D341Med (cell line): ENCODE measurements at regions not wholly inside any gene's neighbourhood (a gene's known extent, or its start where the extent isn't known, plus 50 kb on each side); places are given as distances from the start of the nearest gene placed in this dataset.
"Not testable (repeated sequence)": the region's sequence is repeated elsewhere in the genome, so short reads cannot be mapped to it uniquely, and the experiment has no call there.

Experiments
- DNase-seq: peaks from one replicate; pipeline ENCODE4 v3.0.0; 2012; ENCODE audit warnings: low spot score

DNA sequence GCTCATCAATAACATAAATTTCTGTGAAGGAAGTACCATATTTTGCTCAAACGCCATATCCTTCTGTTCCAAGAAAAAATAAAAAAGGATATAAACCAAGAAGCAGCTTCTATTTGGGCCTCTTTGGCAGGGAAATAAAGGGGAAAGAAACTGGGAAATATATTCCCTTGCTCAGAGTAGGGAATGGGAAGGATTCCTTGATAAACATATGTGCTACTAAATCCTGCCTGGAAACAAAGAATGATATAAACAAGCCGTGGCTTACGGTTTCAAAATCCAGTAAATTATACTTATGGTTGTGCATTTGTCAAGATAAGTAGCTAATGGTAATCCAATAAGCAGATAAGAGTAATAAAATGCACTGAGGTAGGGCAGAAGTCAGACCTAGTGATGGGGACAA lies 481.6 kb downstream of the NTRK2 start:
- no peak for DNase-seq

DNA sequence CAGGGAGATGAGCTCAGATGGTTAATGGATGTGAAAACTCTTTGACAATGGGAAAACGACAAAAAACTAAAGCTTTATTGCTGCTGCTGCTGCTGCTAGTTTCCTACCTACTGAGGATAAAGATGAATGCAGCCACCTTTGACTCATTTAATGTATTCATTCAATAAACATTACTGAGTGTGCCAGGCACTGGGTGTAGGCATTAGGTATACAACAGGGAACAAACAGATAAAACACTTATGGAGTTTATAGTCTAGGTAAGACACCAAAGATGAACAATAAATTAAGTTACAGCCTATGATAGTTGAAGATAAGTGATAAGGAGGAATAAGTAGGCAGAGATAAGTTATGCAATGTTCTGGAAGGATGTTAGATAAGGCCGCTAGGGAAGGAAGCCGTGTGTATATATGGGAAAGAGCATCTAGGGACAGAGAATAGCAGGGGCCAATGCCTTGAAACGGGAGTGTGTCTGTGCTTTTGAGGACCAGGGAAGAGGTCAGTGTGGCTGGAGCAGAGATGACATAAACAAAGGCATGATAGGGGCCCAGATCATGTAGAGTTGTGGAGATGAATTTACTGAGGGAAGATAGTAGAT lies 477.6 kb downstream of the NTRK2 start:
- DNase-seq: no peak

DNA sequence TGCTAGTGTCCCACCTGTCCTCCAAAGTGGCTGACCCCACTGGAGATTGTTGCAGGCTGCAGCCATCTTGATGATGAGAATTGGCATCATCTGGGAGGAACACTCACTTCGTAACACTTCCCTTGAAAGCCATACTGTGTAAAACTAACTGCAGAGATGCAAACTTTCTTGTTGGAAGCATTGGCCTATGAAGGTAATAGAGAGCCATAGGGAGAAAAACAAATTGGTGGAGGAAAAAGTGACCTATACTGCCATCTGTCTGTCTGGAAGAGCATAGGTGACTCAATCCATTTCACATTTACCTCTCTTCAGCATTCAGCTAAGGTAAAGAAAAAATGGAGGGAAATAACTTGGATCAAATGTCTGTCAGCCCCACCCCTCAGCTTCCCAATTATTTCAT lies 473.4 kb downstream of the NTRK2 start:
- DNase-seq: no peak

DNA sequence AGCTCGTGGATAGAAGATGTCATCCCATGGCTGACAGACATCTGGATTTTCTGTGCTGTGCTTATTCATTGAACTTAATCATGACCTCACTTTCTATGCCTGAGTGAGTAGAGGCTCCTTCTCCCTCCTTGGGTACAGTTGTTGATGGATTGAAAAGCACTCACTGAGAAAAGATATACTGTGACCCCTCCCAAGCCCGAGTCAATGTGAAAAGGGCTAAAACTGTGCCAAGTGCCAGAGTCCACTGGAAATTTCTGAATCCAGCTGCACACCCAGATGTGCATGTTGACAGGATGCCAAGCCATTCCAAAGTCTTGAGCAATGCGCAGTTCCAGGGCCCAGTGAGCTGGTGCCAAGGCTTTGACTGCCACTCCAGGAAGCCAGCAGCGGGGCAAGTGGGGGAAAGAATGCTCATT lies 473.0 kb downstream of the NTRK2 start:
- DNase-seq: no peak

DNA sequence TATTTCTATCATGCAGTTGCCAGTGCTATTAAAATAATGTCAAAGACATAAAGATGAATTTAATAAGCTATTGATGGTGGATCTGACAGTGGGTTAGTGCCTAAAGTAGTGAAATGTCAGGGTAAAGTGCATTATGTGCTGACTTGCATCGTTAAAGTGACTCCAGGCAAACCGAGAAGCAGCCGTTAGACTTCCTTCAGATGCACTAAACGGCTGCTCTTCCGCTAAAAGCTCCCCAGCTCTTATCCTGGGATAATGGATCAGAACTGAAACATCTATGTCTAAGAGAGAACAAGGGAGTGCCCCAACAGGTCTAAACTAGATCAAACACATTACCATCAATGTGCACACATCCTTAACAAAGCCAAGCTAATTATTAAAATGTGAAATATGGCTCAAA lies 468.2 kb downstream of the NTRK2 start:
- no peak for DNase-seq

DNA sequence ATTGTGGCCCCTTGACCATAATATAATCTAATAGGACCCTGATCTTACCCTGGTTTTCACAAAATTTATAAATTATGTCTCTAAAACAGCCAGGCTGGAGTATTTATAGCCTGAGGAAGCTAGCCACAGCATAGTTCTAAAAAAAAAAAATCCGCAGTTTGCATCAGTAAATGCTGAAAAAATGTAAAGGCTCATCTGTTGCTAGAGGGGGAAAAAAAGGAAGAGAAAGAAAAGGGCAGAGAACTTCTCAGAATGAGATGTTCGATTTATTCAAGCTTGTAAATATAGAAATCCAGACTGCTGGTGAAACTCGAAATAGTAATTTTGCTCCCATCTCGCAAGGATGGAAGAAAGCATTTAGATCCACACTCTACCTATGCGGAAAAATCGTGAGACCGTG lies 467.5 kb downstream of the NTRK2 start:
- DNase-seq: no peak

DNA sequence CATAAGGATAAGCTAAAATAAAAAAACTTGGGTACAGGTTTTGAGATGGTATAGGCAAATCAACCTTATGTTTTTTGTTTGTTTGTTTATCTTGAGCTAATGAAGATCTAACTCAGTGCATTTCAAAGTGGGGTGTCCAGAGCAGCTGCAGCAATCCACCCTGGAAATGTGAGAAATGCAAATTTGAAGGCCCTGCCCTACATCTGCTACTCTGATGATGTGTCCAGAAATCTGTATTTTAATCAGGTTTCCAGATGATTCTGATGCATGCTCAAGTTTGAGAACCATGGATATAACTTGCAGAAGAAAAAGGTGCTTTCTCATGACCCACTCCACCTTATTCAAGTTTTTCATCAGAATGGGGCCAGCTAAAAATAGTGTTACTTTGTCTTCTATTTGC lies 467.0 kb downstream of the NTRK2 start:
- DNase-seq: no peak

DNA sequence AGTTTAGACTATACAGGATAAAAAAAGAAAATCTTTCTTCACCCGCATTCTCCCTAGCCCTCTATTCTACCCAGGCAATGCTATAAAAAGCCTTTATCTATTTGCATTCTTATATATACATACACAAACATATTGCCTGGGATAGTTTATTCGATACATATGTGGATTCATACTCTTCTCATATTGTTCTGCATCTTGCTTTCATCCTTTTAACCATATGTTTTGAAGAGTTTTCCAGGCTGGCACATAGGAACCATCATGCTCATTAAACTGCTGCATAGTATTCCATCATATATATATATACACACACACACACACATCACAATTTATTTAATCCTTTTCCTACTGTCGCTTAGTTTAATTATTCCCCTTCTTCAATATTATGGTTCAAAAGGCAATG lies 461.2 kb downstream of the NTRK2 start:
- no peak for DNase-seq

DNA sequence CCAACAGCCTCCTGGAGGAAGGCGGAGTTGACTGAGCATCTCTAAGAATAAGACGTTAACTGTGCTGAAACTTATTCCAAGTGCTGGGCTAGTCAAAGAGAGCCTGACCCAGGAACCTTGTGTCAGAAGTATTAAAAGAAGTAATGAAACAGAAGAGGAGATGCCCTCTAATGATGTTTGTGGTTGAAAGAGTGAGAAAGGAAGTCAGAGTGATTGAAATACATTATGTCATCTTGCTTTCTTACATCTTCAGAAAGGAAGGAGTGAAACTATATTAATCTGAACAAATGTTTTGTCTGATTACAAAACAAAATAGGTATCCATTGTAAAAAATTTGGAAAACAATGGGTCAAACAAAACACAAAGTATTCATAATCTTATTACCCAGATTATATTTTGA lies 460.7 kb downstream of the NTRK2 start:
- no peak for DNase-seq

DNA sequence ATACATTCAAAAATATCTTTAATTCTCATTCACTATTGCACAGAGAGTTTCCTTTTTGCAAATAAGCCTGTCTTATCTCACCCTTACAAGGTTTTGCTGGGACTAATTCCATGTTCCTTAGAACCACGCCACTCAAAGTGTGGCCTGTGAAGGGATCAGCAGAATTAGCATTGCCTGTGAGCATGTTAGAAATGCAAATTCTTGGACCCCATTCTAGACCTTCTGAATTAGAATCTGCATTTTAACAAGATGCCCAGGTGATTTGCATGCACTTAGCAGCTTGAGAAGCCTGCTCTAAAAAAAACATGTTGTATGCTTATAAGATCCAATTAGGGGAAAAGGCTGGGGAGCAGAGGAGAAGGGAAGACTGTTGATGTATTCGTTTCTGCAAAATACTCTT lies 460.0 kb downstream of the NTRK2 start:
- DNase-seq: no peak

DNA sequence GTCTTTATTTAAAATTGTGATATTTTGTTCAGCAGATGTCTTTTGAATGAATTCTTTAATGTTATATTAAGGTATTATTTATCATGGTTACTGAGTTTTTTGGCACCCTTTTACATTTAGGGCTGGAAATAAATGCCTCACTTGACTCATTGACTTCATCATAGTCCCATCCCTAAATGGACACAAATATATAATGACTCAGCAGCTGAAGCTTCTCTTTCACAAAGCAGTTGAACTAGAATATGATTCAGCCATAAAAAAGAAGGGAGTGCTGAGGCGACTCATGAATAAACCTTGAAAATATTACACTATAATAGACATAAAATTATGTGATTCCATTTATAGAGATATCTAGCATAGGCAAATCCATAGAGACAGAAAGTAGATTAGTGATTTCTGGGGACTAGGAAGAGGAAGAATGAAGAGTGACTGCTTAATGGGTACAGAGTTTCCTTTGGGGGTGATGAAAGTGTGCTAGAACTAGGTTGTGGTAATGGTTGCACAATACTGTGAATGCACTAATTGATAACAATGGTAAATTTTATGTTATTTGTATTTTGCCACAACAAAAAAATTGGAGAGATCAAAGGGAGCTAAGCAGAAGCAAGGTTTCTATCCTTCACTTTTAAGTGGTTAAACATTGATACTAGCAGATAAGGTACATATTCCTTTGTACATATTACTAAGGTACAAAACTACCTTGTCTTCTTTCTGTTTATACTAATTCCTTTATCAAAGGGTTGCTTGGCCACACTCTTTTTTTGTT lies 449.6 kb downstream of the NTRK2 start:
- DNase-seq: no peak

DNA sequence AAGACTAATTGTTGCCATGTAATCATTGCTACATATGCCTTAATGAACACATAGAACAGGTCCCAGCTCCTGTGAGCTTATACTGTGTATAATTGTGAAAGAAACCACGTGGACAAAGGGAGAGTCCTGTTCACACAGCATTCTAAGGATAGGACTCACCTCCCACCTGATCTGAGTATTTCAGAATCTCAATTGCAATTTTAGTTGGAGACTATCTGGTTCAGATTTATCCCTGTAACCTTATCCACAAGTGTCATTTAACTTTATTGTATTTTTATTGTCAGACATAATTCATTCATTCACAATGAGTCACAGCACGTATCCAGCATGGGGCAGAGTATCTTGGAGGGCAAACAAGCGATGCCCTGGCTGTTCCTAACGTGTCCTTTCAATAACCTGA lies 448.3 kb downstream of the NTRK2 start:
- DNase-seq: no peak

DNA sequence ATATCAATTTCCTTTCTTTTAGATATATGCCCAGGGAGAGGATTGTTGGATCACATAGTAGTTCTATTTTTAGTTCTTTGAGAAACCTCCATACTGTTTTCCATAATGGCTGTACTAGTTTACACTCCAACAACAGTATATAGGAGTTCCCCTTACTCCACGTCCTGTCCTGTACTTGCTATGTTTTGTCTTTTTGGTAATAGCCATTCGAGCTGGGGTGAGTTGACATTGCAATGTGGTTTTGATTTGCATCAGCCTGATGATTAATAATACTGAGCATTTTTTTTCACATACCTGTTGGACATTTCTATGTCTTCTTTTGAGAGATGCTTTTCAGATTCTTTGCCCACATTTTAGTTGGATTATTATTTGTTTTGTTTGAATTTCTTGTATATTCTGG lies 445.9 kb downstream of the NTRK2 start:
- DNase-seq: no peak

DNA sequence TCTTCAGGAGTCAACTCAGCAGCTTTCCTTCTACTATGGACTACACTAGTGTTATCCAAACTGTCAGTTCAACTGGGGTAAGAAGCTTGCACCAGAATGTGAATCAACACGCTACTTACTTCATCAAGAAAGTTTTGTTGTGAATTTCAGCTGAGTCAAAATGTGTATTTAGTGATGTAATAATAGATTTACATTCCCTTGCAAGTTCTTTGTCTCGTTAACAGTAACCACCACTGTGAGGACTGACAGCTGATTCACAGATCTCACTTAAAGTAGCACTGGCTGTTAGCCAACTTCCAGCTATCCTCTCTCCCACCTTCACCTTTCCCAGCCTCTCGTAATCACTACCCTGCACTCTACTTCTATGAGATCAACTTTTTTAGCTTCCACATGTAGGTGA lies 445.3 kb downstream of the NTRK2 start:
- DNase-seq: no peak

DNA sequence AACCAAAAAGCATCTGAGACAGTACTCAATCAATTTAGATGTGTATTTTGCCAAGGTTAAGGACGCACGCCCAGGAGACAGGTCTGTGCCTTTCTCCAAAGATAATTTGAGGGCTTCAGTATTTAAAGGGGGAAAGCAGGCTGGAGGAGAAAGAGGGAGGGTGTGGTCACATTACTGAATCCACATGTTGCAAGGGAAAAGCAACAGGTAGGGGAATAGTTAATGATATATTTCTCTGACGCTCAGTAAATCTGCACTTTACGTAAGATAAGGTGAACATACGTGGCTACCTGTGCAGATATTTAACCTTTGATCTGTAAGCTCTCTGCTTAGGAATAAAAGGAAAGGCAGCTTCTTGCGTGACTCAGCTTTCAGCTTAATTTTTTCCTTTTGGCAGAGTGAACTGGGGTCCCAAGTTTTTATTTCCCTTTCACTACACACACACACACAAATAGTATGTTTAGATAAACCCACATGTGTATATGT lies 443.4 kb downstream of the NTRK2 start:
- no peak for DNase-seq

DNA sequence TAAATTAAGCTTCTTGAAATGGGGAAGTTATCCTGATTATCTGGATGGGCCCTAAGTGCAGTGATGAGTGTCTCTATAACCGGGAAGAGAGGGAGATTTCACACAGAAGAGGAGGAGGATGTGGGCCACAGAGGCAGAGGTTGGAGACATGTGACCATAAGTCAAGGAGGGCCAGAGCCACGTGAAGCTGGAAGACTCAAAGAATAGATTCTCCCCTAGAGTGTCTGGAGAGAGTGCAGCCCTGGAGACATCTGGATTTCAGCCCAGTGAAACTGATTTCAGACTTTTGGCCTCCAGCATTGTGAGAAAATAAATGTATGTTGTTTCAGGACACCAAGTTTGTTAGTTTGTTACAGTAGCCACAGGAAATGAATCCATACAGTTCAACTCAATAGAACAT lies 442.9 kb downstream of the NTRK2 start:
- DNase-seq: no peak

DNA sequence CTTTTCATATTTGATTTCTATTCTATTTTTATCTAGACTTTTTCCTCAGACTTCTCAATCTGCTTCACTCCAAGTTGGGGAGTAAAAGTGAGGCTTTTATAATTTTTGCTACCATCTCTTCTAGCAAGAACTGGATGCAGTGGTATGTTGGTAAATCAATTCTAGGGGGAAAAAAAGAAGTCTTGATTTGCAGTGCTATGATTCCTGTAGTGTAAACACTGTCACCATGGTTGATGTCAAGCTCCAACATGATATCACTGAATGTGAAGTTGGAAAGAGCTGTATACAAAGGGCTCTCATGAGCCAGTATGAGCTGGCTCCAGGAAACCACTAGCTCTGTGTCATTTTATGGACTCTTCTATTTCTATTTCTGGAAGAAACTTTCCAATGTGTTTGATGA lies 439.2 kb downstream of the NTRK2 start:
- no peak for DNase-seq

DNA sequence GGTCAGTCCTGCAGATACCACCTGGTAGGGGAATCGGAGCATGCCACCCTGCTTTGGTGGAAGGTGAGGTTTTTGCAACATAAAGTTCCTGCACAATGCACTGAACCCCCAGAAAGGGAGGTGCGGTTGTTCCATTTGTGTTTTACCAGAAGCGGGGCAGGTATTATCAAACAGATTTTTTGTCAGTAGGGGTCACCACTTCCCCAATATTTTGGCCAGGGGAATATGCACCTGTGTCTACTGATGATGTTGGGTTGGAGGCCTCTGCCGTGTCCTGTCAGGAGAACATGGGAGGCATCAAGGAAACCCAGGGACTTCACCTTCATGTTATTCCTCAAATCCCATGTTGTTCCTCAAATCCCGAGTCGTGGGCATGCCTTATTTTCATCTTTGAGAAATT lies 438.7 kb downstream of the NTRK2 start:
- no peak for DNase-seq

DNA sequence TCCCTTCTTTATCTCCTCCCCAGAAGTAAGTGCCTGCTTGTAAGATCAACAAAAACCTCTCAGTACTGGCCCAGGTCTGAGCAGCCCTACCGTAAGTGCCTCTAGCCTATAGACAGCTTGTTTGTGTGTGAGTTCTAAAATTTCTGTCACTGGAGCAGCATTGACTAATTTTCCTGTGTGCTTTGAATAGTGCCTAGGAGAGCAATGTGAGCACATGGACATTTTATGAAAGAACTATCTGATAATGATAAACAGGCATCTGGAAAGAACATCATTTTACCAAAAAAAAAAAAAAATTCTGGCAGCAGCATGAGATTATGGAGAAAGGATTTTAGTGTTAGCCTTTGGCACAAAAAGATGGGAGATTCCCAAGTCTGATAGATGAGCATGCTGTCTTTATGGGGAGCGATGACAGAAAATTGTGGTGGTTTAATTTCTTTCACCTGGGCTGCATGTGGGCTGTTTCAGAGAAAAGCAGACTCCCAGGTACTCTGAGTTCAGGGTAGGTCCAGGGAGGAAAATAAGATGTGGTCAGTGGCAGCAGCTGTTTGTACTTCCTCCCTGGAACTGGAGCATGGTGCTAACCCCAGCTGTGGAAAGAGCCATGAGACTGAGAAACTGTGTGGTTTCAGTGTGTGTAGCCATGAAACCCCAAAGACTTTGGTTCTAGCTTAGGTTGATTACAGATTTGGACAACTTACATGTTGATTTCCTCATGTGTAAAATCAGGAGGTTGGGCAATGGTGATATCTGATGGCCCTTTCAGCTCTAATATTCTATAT lies 419.9 kb downstream of the NTRK2 start:
- no peak for DNase-seq

DNA sequence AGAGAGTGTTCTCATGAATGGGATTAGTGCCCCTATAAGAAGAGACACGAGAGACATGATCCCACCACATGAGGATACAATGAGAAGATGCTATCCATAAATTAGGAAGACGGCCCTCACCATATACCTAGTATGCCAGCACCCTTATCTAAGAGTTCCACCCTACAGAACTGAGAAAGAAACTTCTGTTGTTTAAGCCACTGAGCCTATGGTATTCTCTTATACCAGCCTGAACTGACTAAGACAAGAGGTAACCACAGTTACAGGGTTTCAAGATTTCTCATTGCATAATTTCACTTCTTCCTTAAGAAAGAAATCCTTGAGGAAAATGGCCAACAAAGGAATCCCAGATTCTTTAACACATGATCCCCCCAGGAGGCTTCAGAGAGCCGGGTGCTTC lies 412.4 kb downstream of the NTRK2 start:
- no peak for DNase-seq

DNA sequence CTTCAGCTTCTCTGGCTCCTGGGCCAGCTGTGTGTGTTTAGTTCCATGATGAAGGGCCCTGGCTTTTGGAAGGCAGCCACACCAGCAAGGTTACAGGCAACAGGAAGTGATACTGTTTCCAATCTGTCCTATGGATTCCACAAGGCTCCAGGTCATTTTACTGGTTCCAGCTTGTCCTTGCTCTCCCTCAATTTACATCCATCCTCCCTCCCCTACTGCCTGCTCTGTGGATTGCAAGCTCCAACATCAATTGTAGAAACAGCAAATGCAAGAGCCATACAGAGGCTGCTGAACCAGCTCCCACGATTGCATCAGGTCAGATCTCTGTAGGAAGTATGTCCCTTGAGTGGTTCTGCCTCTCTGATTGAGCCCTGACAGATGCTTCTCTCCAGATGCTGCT lies 409.8 kb downstream of the NTRK2 start:
- no peak for DNase-seq

DNA sequence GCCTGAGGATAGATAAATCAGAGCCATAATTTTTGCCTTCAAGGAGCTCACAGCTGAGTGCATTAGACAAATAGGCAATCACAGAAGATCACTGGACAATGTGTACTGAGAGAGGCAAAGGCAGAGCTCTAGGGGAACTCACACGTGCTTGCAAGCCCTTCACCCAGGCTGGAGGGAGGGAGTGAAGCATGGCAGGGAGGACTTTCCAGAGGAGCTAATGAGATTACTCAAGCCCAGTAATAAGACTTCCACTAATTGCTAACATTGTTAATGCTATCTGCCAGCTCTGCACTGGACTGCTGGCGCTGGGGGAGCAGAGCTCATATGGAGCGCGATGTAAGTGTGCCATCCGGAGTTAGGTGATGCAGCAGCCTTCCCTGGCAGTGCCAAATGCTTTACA lies 408.4 kb downstream of the NTRK2 start:
- DNase-seq: no peak

DNA sequence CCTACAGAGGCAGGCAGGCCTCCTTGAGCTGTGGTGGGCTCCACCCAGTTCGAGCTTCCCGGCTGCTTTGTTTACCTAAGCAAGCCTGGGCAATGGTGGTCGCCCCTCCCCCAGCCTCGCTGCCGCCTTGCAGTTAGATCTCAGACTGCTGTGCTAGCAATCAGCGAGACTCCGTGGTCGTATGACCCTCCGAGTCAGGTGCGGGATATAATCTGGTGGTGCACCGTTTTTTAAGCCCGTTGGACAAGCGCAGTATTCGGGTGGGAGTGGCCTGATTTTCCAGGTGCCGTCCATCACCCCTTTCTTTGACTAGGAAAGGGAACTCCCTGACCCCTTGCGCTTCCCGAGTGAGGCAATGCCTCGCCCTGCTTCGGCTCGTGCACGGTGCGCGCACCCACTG lies 407.6 kb downstream of the NTRK2 start:
- not testable (repeated sequence) for DNase-seq
